Gastroesophageal sphincter (tissue), 3 donors: ENCODE measurements at regions not wholly inside any gene's neighbourhood (a gene's known extent, or its start where the extent isn't known, plus 50 kb on each side); places are given as distances from the start of the nearest gene placed in this dataset.

Experiments used
- EP300 ChIP-seq: sonication (generic); formaldehyde crosslinking; IDR thresholded peaks from one replicate; pipeline ENCODE4 v1.6.1; 2017; ENCODE audit warnings: antibody characterized with exemption, mild to moderate bottlenecking
- POLR2A ChIP-seq, 2 donors: fragments of 450-650 bp; IDR thresholded peaks; one replicate each; pipeline ENCODE4 v1.6.1; 2017; ENCODE audit warnings: antibody characterized with exemption in 2 of 2, mild to moderate bottlenecking in 2 of 2, moderate library complexity in 1 of 2
- POLR2AphosphoS5 ChIP-seq: sonication (generic); formaldehyde crosslinking; IDR thresholded peaks from one replicate; pipeline ENCODE4 v1.6.1; 2017; ENCODE audit warnings: antibody characterized with exemption
- TF ChIP-seq, protein P1 (sequence below), 4 experiments: fragments of 200-600 bp in 2 of 4; fragments of 450-650 bp in 2 of 4; sonication (generic) in 1 of 4; IDR thresholded peaks; one replicate each; pipeline ENCODE4 v1.5.1; 2017 to 2019; ENCODE audit warnings: antibody characterized with exemption in 4 of 4, mild to moderate bottlenecking in 2 of 4, moderate library complexity in 2 of 4

DNA sequence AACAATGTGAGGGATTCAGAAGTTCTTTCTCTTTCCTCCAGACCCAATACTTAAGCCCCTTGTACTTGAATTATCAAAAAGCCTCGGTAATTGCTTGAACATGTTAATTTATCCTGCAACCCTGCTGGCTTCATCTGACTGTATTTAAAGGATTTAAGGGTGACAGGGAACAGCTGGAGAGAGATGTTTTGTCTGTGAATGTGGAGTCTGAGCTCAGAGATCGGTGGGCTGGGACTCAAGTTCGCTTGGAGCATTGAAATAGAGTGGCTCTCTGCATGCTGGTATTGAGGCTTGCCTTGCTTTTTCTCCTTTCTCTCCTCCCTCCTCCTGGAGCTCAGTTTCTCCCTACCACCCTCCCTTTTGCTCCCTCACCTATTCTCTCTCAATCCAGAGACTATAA lies 73.6 kb downstream of the BOD1L2 start:
- TF ChIP-seq, protein P1, sequence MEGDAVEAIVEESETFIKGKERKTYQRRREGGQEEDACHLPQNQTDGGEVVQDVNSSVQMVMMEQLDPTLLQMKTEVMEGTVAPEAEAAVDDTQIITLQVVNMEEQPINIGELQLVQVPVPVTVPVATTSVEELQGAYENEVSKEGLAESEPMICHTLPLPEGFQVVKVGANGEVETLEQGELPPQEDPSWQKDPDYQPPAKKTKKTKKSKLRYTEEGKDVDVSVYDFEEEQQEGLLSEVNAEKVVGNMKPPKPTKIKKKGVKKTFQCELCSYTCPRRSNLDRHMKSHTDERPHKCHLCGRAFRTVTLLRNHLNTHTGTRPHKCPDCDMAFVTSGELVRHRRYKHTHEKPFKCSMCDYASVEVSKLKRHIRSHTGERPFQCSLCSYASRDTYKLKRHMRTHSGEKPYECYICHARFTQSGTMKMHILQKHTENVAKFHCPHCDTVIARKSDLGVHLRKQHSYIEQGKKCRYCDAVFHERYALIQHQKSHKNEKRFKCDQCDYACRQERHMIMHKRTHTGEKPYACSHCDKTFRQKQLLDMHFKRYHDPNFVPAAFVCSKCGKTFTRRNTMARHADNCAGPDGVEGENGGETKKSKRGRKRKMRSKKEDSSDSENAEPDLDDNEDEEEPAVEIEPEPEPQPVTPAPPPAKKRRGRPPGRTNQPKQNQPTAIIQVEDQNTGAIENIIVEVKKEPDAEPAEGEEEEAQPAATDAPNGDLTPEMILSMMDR (IDR thresholded peaks at IDR 0.05) = no peak
- TF ChIP-seq EP300 (no peak), POLR2A (IDR thresholded peaks at IDR 0.05) (no peak), POLR2AphosphoS5 (no peak)
